Stimulated activated CD8-positive, alpha-beta memory T cell treated with anti-CD3 and anti-CD28 coated beads, Interleukin-7, amount 100 ng/mL, for 1 hour (primary cell): ENCODE measurements at regions not wholly inside any gene's neighbourhood (a gene's known extent, or its start where the extent isn't known, plus 50 kb on each side); places are given as distances from the start of the nearest gene placed in this dataset.

Experiments
- DNase-seq, 2 donors: peaks; one replicate each; pipeline ENCODE4 v3.0.0-alpha.2; 2020; ENCODE audit warnings: low read depth in 2 of 2

GRCh38 chr2:7709907-7710306, 792.7 kb downstream of the RNF144A start:
- no peak for DNase-seq

GRCh38 chr2:7711167-7711566, 794.0 kb downstream of the RNF144A start:
- DNase-seq, result no peak

GRCh38 chr2:7719876-7720275, 802.7 kb downstream of the RNF144A start:
- DNase-seq, result no peak

GRCh38 chr2:7721413-7721995, 804.3 kb downstream of the RNF144A start:
- DNase-seq, result no peak

- no peak for DNase-seq
These were observed 805.1 kb downstream of the RNF144A start for GRCh38 chr2:7722212-7722910.

- DNase-seq, result no peak
These were observed 807.1 kb downstream of the RNF144A start for GRCh38 chr2:7724336-7724735.

GRCh38 chr2:7725171-7725849, 808.1 kb downstream of the RNF144A start:
- DNase-seq, result no peak

GRCh38 chr2:7725850-7726242, 808.6 kb downstream of the RNF144A start:
- no peak for DNase-seq

- no peak for DNase-seq
These were observed 809.8 kb downstream of the RNF144A start for GRCh38 chr2:7726989-7727388.

- DNase-seq, result no peak
These were observed 811.2 kb downstream of the RNF144A start for GRCh38 chr2:7728388-7728787.

GRCh38 chr2:7730449-7730848, 813.2 kb downstream of the RNF144A start:
- DNase-seq, result no peak

GRCh38 chr2:7730990-7731389, 813.8 kb downstream of the RNF144A start:
- no peak for DNase-seq

GRCh38 chr2:7732497-7732896, 815.3 kb downstream of the RNF144A start:
- no peak for DNase-seq

GRCh38 chr2:7736646-7737305, 819.6 kb downstream of the RNF144A start:
- DNase-seq, result no peak

GRCh38 chr2:7738596-7738995, 821.4 kb downstream of the RNF144A start:
- DNase-seq, result no peak

- DNase-seq, result no peak
These were observed 822.9 kb downstream of the RNF144A start for GRCh38 chr2:7740114-7740513.

- DNase-seq, result no peak
These were observed 825.1 kb downstream of the RNF144A start for GRCh38 chr2:7742301-7742700.

- DNase-seq, result no peak
These were observed 827.6 kb downstream of the RNF144A start for GRCh38 chr2:7744827-7745226.

- DNase-seq, result no peak
These were observed 828.2 kb downstream of the RNF144A start for GRCh38 chr2:7745369-7745768.

GRCh38 chr2:7748717-7749415, 831.7 kb downstream of the RNF144A start:
- DNase-seq, result no peak

GRCh38 chr2:7749895-7750559, 832.8 kb downstream of the RNF144A start:
- DNase-seq, result no peak
